ENCODE measurements at regions not wholly inside any gene's neighbourhood (a gene's known extent, or its start where the extent isn't known, plus 50 kb on each side); places are given as distances from the start of the nearest gene placed in this dataset.

- no peak for TF ChIP-seq POLR2A (IDR thresholded peaks at IDR 0.05)
- TF ChIP-seq CTCF (IDR thresholded peaks at IDR 0.05), result no peak
- TF ChIP-seq EP300 (IDR thresholded peaks at IDR 0.05), result no peak
Observed at GRCh38 chr11:42232673-42233072, 773.2 kb upstream of the LRRC4C start.
